ENCODE measurements at regions not wholly inside any gene's neighbourhood (a gene's known extent, or its start where the extent isn't known, plus 50 kb on each side); places are given as distances from the start of the nearest gene placed in this dataset.

DNA sequence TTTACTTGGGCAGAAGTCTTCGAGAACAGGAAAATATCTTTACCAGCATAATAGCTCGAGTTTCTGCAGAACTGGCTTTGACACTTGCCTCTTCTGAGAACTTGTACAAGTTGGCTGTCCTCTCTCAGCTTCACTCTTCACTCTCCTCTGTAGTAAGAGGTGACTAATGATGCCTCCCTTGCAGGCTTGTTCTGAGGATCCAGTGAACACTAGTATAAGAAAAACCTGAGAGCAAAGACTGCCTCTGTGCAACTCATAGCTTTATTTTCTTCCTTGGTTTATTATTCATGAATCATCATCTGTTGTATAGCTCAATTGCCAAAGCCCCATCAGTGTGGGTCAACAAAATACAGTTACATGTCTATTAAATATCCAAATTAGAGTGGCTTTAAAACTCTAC, 266.7 kb upstream of the CLNK start:
- Histone ChIP-seq H3K27ac (ENCODE audit: low read depth, low read length, poor library complexity, severe bottlenecking) (no peak overlapping the region), H3K27me3 (replicated peaks; ENCODE audit: insufficient read depth, low read depth, low read length, poor library complexity) (no peaks in the 10 kb centered on the region), H3K4me1 (ENCODE audit: insufficient read depth, low read length, poor library complexity, severe bottlenecking) (no peaks in the 10 kb centered on the region), H3K4me3 (ENCODE audit: low read depth, low read length, poor library complexity, severe bottlenecking) (no peak overlapping the region), H3K36me3 (ENCODE audit: insufficient read depth, low read length, poor library complexity, severe bottlenecking) (no peaks in the 10 kb centered on the region), H3K9me3 (ENCODE audit: low read depth, low read length, poor library complexity, severe bottlenecking) (peaks cover 23% of the 10 kb centered on the region)
- ChIA-PET CTCF (no interaction called here), POLR2A (ENCODE audit: low non-redundant PET) (no interaction called here)
- intact Hi-C loops (cut with micrococcal nuclease; ENCODE audit: unreplicated experiment): no loop called here
- TF ChIP-seq, protein P1, sequence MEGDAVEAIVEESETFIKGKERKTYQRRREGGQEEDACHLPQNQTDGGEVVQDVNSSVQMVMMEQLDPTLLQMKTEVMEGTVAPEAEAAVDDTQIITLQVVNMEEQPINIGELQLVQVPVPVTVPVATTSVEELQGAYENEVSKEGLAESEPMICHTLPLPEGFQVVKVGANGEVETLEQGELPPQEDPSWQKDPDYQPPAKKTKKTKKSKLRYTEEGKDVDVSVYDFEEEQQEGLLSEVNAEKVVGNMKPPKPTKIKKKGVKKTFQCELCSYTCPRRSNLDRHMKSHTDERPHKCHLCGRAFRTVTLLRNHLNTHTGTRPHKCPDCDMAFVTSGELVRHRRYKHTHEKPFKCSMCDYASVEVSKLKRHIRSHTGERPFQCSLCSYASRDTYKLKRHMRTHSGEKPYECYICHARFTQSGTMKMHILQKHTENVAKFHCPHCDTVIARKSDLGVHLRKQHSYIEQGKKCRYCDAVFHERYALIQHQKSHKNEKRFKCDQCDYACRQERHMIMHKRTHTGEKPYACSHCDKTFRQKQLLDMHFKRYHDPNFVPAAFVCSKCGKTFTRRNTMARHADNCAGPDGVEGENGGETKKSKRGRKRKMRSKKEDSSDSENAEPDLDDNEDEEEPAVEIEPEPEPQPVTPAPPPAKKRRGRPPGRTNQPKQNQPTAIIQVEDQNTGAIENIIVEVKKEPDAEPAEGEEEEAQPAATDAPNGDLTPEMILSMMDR (conservative IDR thresholded peaks at IDR 0.05; ENCODE audit: low read depth, low read length): no peak
- no peak for TF ChIP-seq EZH2 (IDR thresholded peaks at IDR 0.05; ENCODE audit: borderline replicate concordance, low read depth, low read length, poor library complexity, severe bottlenecking)
- BruUV-seq (replicated peaks): no TSS peak
- DNase-seq (ENCODE audit: low spot score): no peak

DNA sequence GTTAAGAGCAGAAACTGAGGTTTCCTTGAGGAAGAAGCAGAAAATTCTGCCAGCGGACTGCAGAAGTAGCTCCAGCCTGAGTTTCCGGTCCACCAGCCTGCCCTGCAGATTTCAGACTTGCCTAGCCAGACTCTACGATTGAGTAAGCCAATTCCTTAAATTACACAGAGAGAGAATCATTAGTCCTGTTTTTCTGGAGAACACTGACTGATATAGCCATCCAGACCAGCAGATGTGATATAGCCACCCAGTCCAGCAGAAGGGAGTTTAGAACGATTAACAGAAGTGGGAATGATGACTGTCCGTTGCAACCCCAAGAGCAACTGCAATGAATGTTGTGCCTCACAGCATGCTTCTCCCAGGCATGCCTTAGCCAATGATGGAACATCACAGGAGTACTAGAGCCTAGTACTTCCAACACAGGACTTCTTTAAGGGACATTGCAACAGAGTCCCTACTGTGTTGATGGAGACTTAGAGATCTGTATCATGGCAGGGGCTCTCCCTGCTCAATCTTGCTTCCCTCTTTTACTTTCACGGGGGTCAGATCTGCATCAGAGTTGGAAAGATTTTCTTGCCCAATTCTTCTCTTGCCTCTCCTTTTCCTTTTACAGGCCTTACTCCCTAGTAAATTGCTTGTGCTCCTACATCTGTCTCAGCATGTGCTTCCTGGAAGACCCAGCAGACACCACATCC, 264.6 kb upstream of the CLNK start:
- no TSS peak for BruUV-seq (replicated peaks)
- DNase-seq (ENCODE audit: low spot score): no peak
- no peak for TF ChIP-seq EZH2 (IDR thresholded peaks at IDR 0.05; ENCODE audit: borderline replicate concordance, low read depth, low read length, poor library complexity, severe bottlenecking)
- TF ChIP-seq, protein P1 (conservative IDR thresholded peaks at IDR 0.05; ENCODE audit: low read depth, low read length): no peak
- Histone ChIP-seq H3K4me3 (ENCODE audit: low read depth, low read length, poor library complexity, severe bottlenecking) (no peak overlapping the region), H3K36me3 (ENCODE audit: insufficient read depth, low read length, poor library complexity, severe bottlenecking) (no peaks in the 10 kb centered on the region), H3K27ac (ENCODE audit: low read depth, low read length, poor library complexity, severe bottlenecking) (no peak overlapping the region), H3K9me3 (ENCODE audit: low read depth, low read length, poor library complexity, severe bottlenecking) (peaks cover 17% of the 10 kb centered on the region), H3K27me3 (replicated peaks; ENCODE audit: insufficient read depth, low read depth, low read length, poor library complexity) (no peaks in the 10 kb centered on the region), H3K4me1 (ENCODE audit: insufficient read depth, low read length, poor library complexity, severe bottlenecking) (no peaks in the 10 kb centered on the region)
- POLR2A ChIA-PET (ENCODE audit: low non-redundant PET): no interaction called here
- intact Hi-C loops (cut with micrococcal nuclease; ENCODE audit: unreplicated experiment): no loop called here
- CTCF ChIA-PET: no interaction called here

DNA sequence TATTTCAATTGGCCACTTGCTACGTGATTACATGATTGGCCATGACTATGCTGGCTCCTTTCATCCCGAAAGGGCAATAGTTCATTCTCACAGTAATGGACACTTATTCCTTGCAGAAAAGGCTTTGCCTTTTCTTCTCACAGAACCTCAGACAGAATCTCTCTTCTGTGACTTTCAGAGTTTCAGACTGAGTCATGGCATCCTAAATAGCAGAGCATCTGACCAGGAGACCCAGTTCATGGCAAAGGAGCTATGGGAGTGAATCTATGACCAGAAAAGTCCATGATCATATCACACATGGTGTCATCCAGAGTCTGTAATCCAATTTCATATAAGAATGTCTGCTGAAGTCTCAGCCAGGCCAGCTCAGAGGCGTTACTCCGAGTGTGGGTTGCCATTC, 263.3 kb upstream of the CLNK start:
- DNase-seq (ENCODE audit: low spot score): no peak
- CTCF ChIA-PET: no interaction called here
- peaks cover 9% of the 10 kb centered on the region for H3K9me3 ChIP-seq (ENCODE audit: low read depth, low read length, poor library complexity, severe bottlenecking)
- H3K4me1 ChIP-seq (ENCODE audit: insufficient read depth, low read length, poor library complexity, severe bottlenecking): no peaks in the 10 kb centered on the region
- no TSS peak for BruUV-seq (replicated peaks)
- TF ChIP-seq, protein P1 (conservative IDR thresholded peaks at IDR 0.05; ENCODE audit: low read depth, low read length): no peak
- TF ChIP-seq EZH2 (IDR thresholded peaks at IDR 0.05; ENCODE audit: borderline replicate concordance, low read depth, low read length, poor library complexity, severe bottlenecking): no peak
- no peak overlapping the region for H3K4me3 ChIP-seq (ENCODE audit: low read depth, low read length, poor library complexity, severe bottlenecking)
- no peaks in the 10 kb centered on the region for H3K27me3 ChIP-seq (replicated peaks; ENCODE audit: insufficient read depth, low read depth, low read length, poor library complexity)
- no peak overlapping the region for H3K27ac ChIP-seq (ENCODE audit: low read depth, low read length, poor library complexity, severe bottlenecking)
- POLR2A ChIA-PET (ENCODE audit: low non-redundant PET): no interaction called here
- intact Hi-C loops (cut with micrococcal nuclease; ENCODE audit: unreplicated experiment): no loop called here
- no peaks in the 10 kb centered on the region for H3K36me3 ChIP-seq (ENCODE audit: insufficient read depth, low read length, poor library complexity, severe bottlenecking)

Data from A673 (cell line).